ENCODE measurements at regions not wholly inside any gene's neighbourhood (a gene's known extent, or its start where the extent isn't known, plus 50 kb on each side); places are given as distances from the start of the nearest gene placed in this dataset.

- peak; percentile 21; the same call in 1 of the 3 replicates for ATAC-seq
- TF ChIP-seq ZC3H10 (CRISPR knock-in tag; IDR thresholded peaks at IDR 0.05) = no peak
Measured at GRCh38 chr14:51783765-51784164, 76.6 kb upstream of the GNG2 start.

GRCh38 chr14:51784466-51784865 is 75.9 kb upstream of the GNG2 start:
- ATAC-seq = peak; percentile 65
- no peak for TF ChIP-seq ZNF565 (CRISPR knock-in tag; conservative IDR thresholded peaks at IDR 0.05; ENCODE audit: low read depth)
- TF ChIP-seq SNAI2 (CRISPR knock-in tag; IDR thresholded peaks at IDR 0.05) = no peak
- no peak for TF ChIP-seq ZFP3 (CRISPR knock-in tag; IDR thresholded peaks at IDR 0.05)
- TF ChIP-seq, protein P1, sequence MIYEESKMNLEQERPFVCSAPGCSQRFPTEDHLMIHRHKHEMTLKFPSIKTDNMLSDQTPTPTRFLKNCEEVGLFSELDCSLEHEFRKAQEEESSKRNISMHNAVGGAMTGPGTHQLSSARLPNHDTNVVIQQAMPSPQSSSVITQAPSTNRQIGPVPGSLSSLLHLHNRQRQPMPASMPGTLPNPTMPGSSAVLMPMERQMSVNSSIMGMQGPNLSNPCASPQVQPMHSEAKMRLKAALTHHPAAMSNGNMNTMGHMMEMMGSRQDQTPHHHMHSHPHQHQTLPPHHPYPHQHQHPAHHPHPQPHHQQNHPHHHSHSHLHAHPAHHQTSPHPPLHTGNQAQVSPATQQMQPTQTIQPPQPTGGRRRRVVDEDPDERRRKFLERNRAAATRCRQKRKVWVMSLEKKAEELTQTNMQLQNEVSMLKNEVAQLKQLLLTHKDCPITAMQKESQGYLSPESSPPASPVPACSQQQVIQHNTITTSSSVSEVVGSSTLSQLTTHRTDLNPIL (CRISPR knock-in tag; IDR thresholded peaks at IDR 0.05; ENCODE audit: low read depth) = no peak
- TF ChIP-seq POU6F1 (CRISPR knock-in tag; IDR thresholded peaks at IDR 0.05; ENCODE audit: borderline replicate concordance, low read depth) = no peak
- TF ChIP-seq OSR1 (CRISPR knock-in tag; IDR thresholded peaks at IDR 0.05) = no peak
- TF ChIP-seq, protein P2, sequence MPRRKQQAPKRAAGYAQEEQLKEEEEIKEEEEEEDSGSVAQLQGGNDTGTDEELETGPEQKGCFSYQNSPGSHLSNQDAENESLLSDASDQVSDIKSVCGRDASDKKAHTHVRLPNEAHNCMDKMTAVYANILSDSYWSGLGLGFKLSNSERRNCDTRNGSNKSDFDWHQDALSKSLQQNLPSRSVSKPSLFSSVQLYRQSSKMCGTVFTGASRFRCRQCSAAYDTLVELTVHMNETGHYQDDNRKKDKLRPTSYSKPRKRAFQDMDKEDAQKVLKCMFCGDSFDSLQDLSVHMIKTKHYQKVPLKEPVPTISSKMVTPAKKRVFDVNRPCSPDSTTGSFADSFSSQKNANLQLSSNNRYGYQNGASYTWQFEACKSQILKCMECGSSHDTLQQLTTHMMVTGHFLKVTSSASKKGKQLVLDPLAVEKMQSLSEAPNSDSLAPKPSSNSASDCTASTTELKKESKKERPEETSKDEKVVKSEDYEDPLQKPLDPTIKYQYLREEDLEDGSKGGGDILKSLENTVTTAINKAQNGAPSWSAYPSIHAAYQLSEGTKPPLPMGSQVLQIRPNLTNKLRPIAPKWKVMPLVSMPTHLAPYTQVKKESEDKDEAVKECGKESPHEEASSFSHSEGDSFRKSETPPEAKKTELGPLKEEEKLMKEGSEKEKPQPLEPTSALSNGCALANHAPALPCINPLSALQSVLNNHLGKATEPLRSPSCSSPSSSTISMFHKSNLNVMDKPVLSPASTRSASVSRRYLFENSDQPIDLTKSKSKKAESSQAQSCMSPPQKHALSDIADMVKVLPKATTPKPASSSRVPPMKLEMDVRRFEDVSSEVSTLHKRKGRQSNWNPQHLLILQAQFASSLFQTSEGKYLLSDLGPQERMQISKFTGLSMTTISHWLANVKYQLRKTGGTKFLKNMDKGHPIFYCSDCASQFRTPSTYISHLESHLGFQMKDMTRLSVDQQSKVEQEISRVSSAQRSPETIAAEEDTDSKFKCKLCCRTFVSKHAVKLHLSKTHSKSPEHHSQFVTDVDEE (CRISPR knock-in tag; IDR thresholded peaks at IDR 0.05) = no peak
- peak; percentile 93 for TF ChIP-seq ZC3H10 (CRISPR knock-in tag; IDR thresholded peaks at IDR 0.05)
- TF ChIP-seq CSDC2 (CRISPR knock-in tag; IDR thresholded peaks at IDR 0.05) = no peak
- no peak for TF ChIP-seq PPARA (CRISPR knock-in tag; IDR thresholded peaks at IDR 0.05; ENCODE audit: borderline replicate concordance)
- no peak for TF ChIP-seq TCF4 (CRISPR knock-in tag; IDR thresholded peaks at IDR 0.05; ENCODE audit: borderline replicate concordance)
- TF ChIP-seq ARNTL (CRISPR knock-in tag; IDR thresholded peaks at IDR 0.05; ENCODE audit: borderline replicate concordance, low read depth) = no peak
- TF ChIP-seq, protein P3, sequence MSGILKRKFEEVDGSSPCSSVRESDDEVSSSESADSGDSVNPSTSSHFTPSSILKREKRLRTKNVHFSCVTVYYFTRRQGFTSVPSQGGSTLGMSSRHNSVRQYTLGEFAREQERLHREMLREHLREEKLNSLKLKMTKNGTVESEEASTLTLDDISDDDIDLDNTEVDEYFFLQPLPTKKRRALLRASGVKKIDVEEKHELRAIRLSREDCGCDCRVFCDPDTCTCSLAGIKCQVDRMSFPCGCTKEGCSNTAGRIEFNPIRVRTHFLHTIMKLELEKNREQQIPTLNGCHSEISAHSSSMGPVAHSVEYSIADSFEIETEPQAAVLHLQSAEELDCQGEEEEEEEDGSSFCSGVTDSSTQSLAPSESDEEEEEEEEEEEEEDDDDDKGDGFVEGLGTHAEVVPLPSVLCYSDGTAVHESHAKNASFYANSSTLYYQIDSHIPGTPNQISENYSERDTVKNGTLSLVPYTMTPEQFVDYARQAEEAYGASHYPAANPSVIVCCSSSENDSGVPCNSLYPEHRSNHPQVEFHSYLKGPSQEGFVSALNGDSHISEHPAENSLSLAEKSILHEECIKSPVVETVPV (CRISPR knock-in tag; IDR thresholded peaks at IDR 0.05) = no peak
- TF ChIP-seq TOX (CRISPR knock-in tag; IDR thresholded peaks at IDR 0.05; ENCODE audit: borderline replicate concordance) = peak; percentile 81
- no peak for TF ChIP-seq RARB (CRISPR knock-in tag; IDR thresholded peaks at IDR 0.05)
- TF ChIP-seq, protein P4, sequence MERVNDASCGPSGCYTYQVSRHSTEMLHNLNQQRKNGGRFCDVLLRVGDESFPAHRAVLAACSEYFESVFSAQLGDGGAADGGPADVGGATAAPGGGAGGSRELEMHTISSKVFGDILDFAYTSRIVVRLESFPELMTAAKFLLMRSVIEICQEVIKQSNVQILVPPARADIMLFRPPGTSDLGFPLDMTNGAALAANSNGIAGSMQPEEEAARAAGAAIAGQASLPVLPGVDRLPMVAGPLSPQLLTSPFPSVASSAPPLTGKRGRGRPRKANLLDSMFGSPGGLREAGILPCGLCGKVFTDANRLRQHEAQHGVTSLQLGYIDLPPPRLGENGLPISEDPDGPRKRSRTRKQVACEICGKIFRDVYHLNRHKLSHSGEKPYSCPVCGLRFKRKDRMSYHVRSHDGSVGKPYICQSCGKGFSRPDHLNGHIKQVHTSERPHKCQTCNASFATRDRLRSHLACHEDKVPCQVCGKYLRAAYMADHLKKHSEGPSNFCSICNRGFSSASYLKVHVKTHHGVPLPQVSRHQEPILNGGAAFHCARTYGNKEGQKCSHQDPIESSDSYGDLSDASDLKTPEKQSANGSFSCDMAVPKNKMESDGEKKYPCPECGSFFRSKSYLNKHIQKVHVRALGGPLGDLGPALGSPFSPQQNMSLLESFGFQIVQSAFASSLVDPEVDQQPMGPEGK (CRISPR knock-in tag; IDR thresholded peaks at IDR 0.05; ENCODE audit: borderline replicate concordance) = peak; percentile 58; the same call in 1 of the 2 replicates
- no peak for TF ChIP-seq GLIS3 (CRISPR knock-in tag; IDR thresholded peaks at IDR 0.05)
- TF ChIP-seq ZNF8 (CRISPR knock-in tag; IDR thresholded peaks at IDR 0.05) = no peak
- TF ChIP-seq ESRRG (CRISPR knock-in tag; IDR thresholded peaks at IDR 0.05) = no peak
- TF ChIP-seq ZFP30 (CRISPR knock-in tag; IDR thresholded peaks at IDR 0.05) = no peak
- TF ChIP-seq ISL1 (CRISPR knock-in tag; IDR thresholded peaks at IDR 0.05) = peak; percentile 62; the same call in 1 of the 2 replicates
- TF ChIP-seq BACH2 (CRISPR knock-in tag; IDR thresholded peaks at IDR 0.05; ENCODE audit: borderline replicate concordance) = no peak

GRCh38 chr14:51786227-51786626 is 74.2 kb upstream of the GNG2 start:
- ATAC-seq = no peak
- TF ChIP-seq CSDC2 (CRISPR knock-in tag; IDR thresholded peaks at IDR 0.05) (no peak), ZNF565 (CRISPR knock-in tag; conservative IDR thresholded peaks at IDR 0.05; ENCODE audit: low read depth) (no peak), ZNF70 (CRISPR knock-in tag; IDR thresholded peaks at IDR 0.05) (no peak), GLIS3 (CRISPR knock-in tag; IDR thresholded peaks at IDR 0.05) (no peak), ZFP3 (CRISPR knock-in tag; IDR thresholded peaks at IDR 0.05) (no peak), BACH2 (CRISPR knock-in tag; IDR thresholded peaks at IDR 0.05; ENCODE audit: borderline replicate concordance) (no peak), ZNF8 (CRISPR knock-in tag; IDR thresholded peaks at IDR 0.05) (no peak), RARB (CRISPR knock-in tag; IDR thresholded peaks at IDR 0.05) (no peak), PPARA (CRISPR knock-in tag; IDR thresholded peaks at IDR 0.05; ENCODE audit: borderline replicate concordance) (no peak), TCF4 (CRISPR knock-in tag; IDR thresholded peaks at IDR 0.05; ENCODE audit: borderline replicate concordance) (no peak)
- TF ChIP-seq, protein P4 (CRISPR knock-in tag; IDR thresholded peaks at IDR 0.05; ENCODE audit: borderline replicate concordance) = no peak
- TF ChIP-seq, protein P1 (CRISPR knock-in tag; IDR thresholded peaks at IDR 0.05; ENCODE audit: low read depth) = no peak

Measured in SK-N-SH treated with all-trans-retinoic acid at 6 μM for 48 hours (cell line).